NCI-H2081 treated with DMSO at 0.1 percent for 48 hours (cell line): ENCODE measurements at regions not wholly inside any gene's neighbourhood (a gene's known extent, or its start where the extent isn't known, plus 50 kb on each side); places are given as distances from the start of the nearest gene placed in this dataset.
"Not testable (repeated sequence)": the region's sequence is repeated elsewhere in the genome, so short reads cannot be mapped to it uniquely, and the experiment has no call there.

ENCODE experiments used
- DNase-seq: peaks from one replicate; lab custom pipeline; 2025; lab: John Stamatoyannopoulos, UW

GRCh38 chr2:132324005-132324404 is 92.6 kb upstream of the GPR39 start:
- not testable (repeated sequence) for DNase-seq

- DNase-seq, result not testable (repeated sequence)
Measured at GRCh38 chr2:132332345-132333033, 84.1 kb upstream of the GPR39 start.

GRCh38 chr2:132337135-132337534 is 79.5 kb upstream of the GPR39 start:
- DNase-seq, result not testable (repeated sequence)

- not testable (repeated sequence) for DNase-seq
Measured at GRCh38 chr2:132337844-132338243, 78.8 kb upstream of the GPR39 start.

- peak; percentile 41 for DNase-seq
Measured at GRCh38 chr2:132347041-132347780, 69.4 kb upstream of the GPR39 start.

- DNase-seq, result peak; percentile 1
Measured at GRCh38 chr2:132349092-132349687, 67.4 kb upstream of the GPR39 start.

GRCh38 chr2:132351668-132352067 is 64.9 kb upstream of the GPR39 start:
- DNase-seq, result not testable (repeated sequence)

GRCh38 chr2:132352481-132353001 is 64.1 kb upstream of the GPR39 start:
- peak; percentile 0 for DNase-seq

GRCh38 chr2:132353380-132353779 is 63.2 kb upstream of the GPR39 start:
- not testable (repeated sequence) for DNase-seq

GRCh38 chr2:132360964-132361363 is 55.6 kb upstream of the GPR39 start:
- DNase-seq, result not testable (repeated sequence)

- not testable (repeated sequence) for DNase-seq
Measured at GRCh38 chr2:132361498-132361897, 55.1 kb upstream of the GPR39 start.

- DNase-seq, result not testable (repeated sequence)
Measured at GRCh38 chr2:132363352-132363751, 53.3 kb upstream of the GPR39 start.

- DNase-seq, result not testable (repeated sequence)
Measured at GRCh38 chr2:132365963-132366362, 50.6 kb upstream of the GPR39 start.

GRCh38 chr2:132366421-132367180 is 50.0 kb upstream of the GPR39 start:
- no peak for DNase-seq
